Stomach smooth muscle (tissue), 2 donors: ENCODE measurements at regions not wholly inside any gene's neighbourhood (a gene's known extent, or its start where the extent isn't known, plus 50 kb on each side); places are given as distances from the start of the nearest gene placed in this dataset.
"Not testable (repeated sequence)": the region's sequence is repeated elsewhere in the genome, so short reads cannot be mapped to it uniquely, and the experiment has no call there.

Source experiments
- H3K27ac ChIP-seq: one replicate; pipeline ENCODE4 v1.7.0; 2013; ENCODE audit warnings: mild to moderate bottlenecking, low read length, inconsistent platforms
- H3K27me3 ChIP-seq, 2 donors: one replicate each; pipeline ENCODE4 v1.7.0; 2013; ENCODE audit warnings: low read length in 2 of 2; ENCODE audit not compliant: insufficient read depth in 2 of 2, control insufficient read depth in 1 of 2
- H3K36me3 ChIP-seq, 2 donors: one replicate each; pipeline ENCODE4 v1.7.0; 2013; ENCODE audit warnings: low read length in 2 of 2; ENCODE audit not compliant: control insufficient read depth in 2 of 2, insufficient read depth in 2 of 2
- H3K4me1 ChIP-seq: one replicate; pipeline ENCODE4 v1.7.0; 2013; ENCODE audit warnings: low read length; ENCODE audit not compliant: control insufficient read depth, insufficient read depth
- H3K4me3 ChIP-seq, 2 donors: one replicate each; pipeline ENCODE4 v1.7.0; 2013; ENCODE audit warnings: low read length in 2 of 2
- H3K9ac ChIP-seq, 2 donors: one replicate each; pipeline ENCODE4 v1.7.0; 2013; ENCODE audit warnings: low read length in 2 of 2, mild to moderate bottlenecking in 1 of 2
- H3K9me3 ChIP-seq, 2 donors: one replicate each; pipeline ENCODE4 v1.7.0; 2013; ENCODE audit warnings: low read length in 2 of 2; ENCODE audit not compliant: control insufficient read depth in 2 of 2
- donor health status: healthy.
- donor health status: Pancreatic carcinoma.

GRCh38 chr13:65378943-65379519 is 1851.1 kb downstream of the PCDH9 start:
- no peaks in the 10 kb centered on the region for H3K27me3 ChIP-seq
- no peak overlapping the region for H3K9ac ChIP-seq
- H3K4me1 ChIP-seq: no peaks in the 10 kb centered on the region
- H3K9me3 ChIP-seq: peaks cover 0 to 8% of the 10 kb centered on the region in 2 donors
- H3K36me3 ChIP-seq: no peaks in the 10 kb centered on the region
- no peak overlapping the region for H3K4me3 ChIP-seq
- no peak overlapping the region for H3K27ac ChIP-seq

- H3K4me3 ChIP-seq: no peak overlapping the region
- H3K9me3 ChIP-seq: peaks cover 0 to 8% of the 10 kb centered on the region in 2 donors
- no peaks in the 10 kb centered on the region for H3K27me3 ChIP-seq
- no peaks in the 10 kb centered on the region for H3K36me3 ChIP-seq
- no peak overlapping the region for H3K27ac ChIP-seq
- no peak overlapping the region for H3K9ac ChIP-seq
- H3K4me1 ChIP-seq: no peaks in the 10 kb centered on the region
These were observed 1851.7 kb downstream of the PCDH9 start for GRCh38 chr13:65378484-65378883.

GRCh38 chr13:65368832-65369231 is 1861.3 kb downstream of the PCDH9 start:
- no peaks in the 10 kb centered on the region for H3K4me1 ChIP-seq
- no peak overlapping the region for H3K4me3 ChIP-seq
- H3K36me3 ChIP-seq: no peaks in the 10 kb centered on the region
- peaks cover 0 to 2% of the 10 kb centered on the region in 2 donors for H3K9me3 ChIP-seq
- no peaks in the 10 kb centered on the region for H3K27me3 ChIP-seq
- no peak overlapping the region for H3K27ac ChIP-seq
- no peak overlapping the region for H3K9ac ChIP-seq

- Histone ChIP-seq H3K9me3 (peaks cover 0 to 2% of the 10 kb centered on the region in 2 donors), H3K36me3 (no peaks in the 10 kb centered on the region), H3K4me3 (no peak overlapping the region), H3K27me3 (no peaks in the 10 kb centered on the region), H3K9ac (no peak overlapping the region), H3K4me1 (no peaks in the 10 kb centered on the region), H3K27ac (no peak overlapping the region)
These were observed 1876.2 kb downstream of the PCDH9 start for GRCh38 chr13:65353951-65354350.

- H3K27ac ChIP-seq, H3K27me3 ChIP-seq, H3K36me3 ChIP-seq, H3K9me3 ChIP-seq, H3K4me3 ChIP-seq, H3K9ac ChIP-seq, H3K4me1 ChIP-seq: not testable (repeated sequence)
These were observed 1877.0 kb downstream of the PCDH9 start for GRCh38 chr13:65353150-65353549.

- H3K4me1 ChIP-seq: no peaks in the 10 kb centered on the region
- H3K36me3 ChIP-seq: no peaks in the 10 kb centered on the region
- no peaks in the 10 kb centered on the region for H3K9me3 ChIP-seq
- H3K9ac ChIP-seq: no peak overlapping the region
- no peaks in the 10 kb centered on the region for H3K27me3 ChIP-seq
- no peak overlapping the region for H3K27ac ChIP-seq
- H3K4me3 ChIP-seq: no peak overlapping the region
These were observed 1882.6 kb downstream of the PCDH9 start for GRCh38 chr13:65347420-65348030.

- H3K36me3 ChIP-seq: no peaks in the 10 kb centered on the region
- H3K4me1 ChIP-seq: no peaks in the 10 kb centered on the region
- H3K9me3 ChIP-seq: no peaks in the 10 kb centered on the region
- H3K27me3 ChIP-seq: no peaks in the 10 kb centered on the region
- H3K27ac ChIP-seq: no peak overlapping the region
- no peak overlapping the region for H3K4me3 ChIP-seq
- H3K9ac ChIP-seq: no peak overlapping the region
These were observed 1886.1 kb downstream of the PCDH9 start for GRCh38 chr13:65343898-65344663.

- Histone ChIP-seq H3K4me3 (no peak overlapping the region), H3K4me1 (no peaks in the 10 kb centered on the region), H3K27ac (no peak overlapping the region), H3K36me3 (no peaks in the 10 kb centered on the region), H3K27me3 (no peaks in the 10 kb centered on the region), H3K9me3 (no peaks in the 10 kb centered on the region), H3K9ac (no peak overlapping the region)
These were observed 1887.4 kb downstream of the PCDH9 start for GRCh38 chr13:65342541-65343337.

- Histone ChIP-seq H3K4me1 (no peaks in the 10 kb centered on the region), H3K9ac (no peak overlapping the region), H3K4me3 (no peak overlapping the region), H3K27me3 (no peaks in the 10 kb centered on the region), H3K36me3 (no peaks in the 10 kb centered on the region), H3K27ac (no peak overlapping the region), H3K9me3 (no peaks in the 10 kb centered on the region)
These were observed 1890.9 kb downstream of the PCDH9 start for GRCh38 chr13:65339241-65339640.

- no peak overlapping the region for H3K4me3 ChIP-seq
- no peak overlapping the region for H3K9ac ChIP-seq
- H3K36me3 ChIP-seq: no peaks in the 10 kb centered on the region
- no peaks in the 10 kb centered on the region for H3K9me3 ChIP-seq
- H3K4me1 ChIP-seq: no peaks in the 10 kb centered on the region
- H3K27ac ChIP-seq: no peak overlapping the region
- H3K27me3 ChIP-seq: no peaks in the 10 kb centered on the region
These were observed 1893.2 kb downstream of the PCDH9 start for GRCh38 chr13:65336916-65337315.
